DND-41 (cell line): ENCODE measurements at regions not wholly inside any gene's neighbourhood (a gene's known extent, or its start where the extent isn't known, plus 50 kb on each side); places are given as distances from the start of the nearest gene placed in this dataset.

Experiments
- ATAC-seq: fragments of 200-7000 bp; cut with Tn5 transposase; 3 replicates; pipeline ENCODE4 v1.9.1; 2021; ENCODE audit warnings: low read depth; ENCODE audit not compliant: insufficient read depth
- DNase-seq: peaks from one replicate; pipeline ENCODE4 v3.0.0-alpha.2; 2020
- H2AFZ ChIP-seq: 2 replicates; pipeline ENCODE4 v1.6.0; 2012; ENCODE audit warnings: low read depth, low read length
- H3K27ac ChIP-seq: 2 replicates; pipeline ENCODE4 v1.5.1; 2012; ENCODE audit warnings: low read length, inconsistent platforms
- H3K27me3 ChIP-seq: fragments of 200-600 bp; sonication (generic); 2 replicates; pipeline ENCODE4 v1.6.0; 2012; ENCODE audit warnings: low read length, mild to moderate bottlenecking, inconsistent platforms; ENCODE audit not compliant: insufficient read depth, poor library complexity
- H3K36me3 ChIP-seq: 2 replicates; pipeline ENCODE4 v1.5.1; 2012; ENCODE audit warnings: low read length, inconsistent platforms; ENCODE audit not compliant: insufficient read depth
- H3K4me1 ChIP-seq: 2 replicates; pipeline ENCODE4 v1.5.1; 2012; ENCODE audit warnings: mild to moderate bottlenecking, low read length; ENCODE audit not compliant: insufficient read depth
- H3K4me2 ChIP-seq: 2 replicates; pipeline ENCODE4 v1.6.0; 2012; ENCODE audit warnings: mild to moderate bottlenecking, moderate library complexity, low read length, inconsistent platforms; ENCODE audit not compliant: insufficient read depth
- H3K4me3 ChIP-seq, 2 experiments: fragments of 200-600 bp in 1 of 2; shearing (Covaris generic) in 1 of 2; 2 replicates each; pipeline ENCODE4 v1.5.1; 2012 to 2016; ENCODE audit warnings: inconsistent platforms in 2 of 2, low read length in 2 of 2, mild to moderate bottlenecking in 2 of 2, low read depth in 1 of 2, moderate library complexity in 1 of 2
- H3K79me2 ChIP-seq: 2 replicates; pipeline ENCODE4 v1.6.0; 2012; ENCODE audit warnings: low read length, inconsistent platforms; ENCODE audit not compliant: insufficient read depth
- H3K9ac ChIP-seq: 2 replicates; pipeline ENCODE4 v1.6.0; 2012; ENCODE audit warnings: low read depth, mild to moderate bottlenecking, inconsistent platforms, low read length, moderate library complexity
- H3K9me3 ChIP-seq: 2 replicates; pipeline ENCODE4 v1.5.1; 2012; ENCODE audit warnings: low read length, moderate library complexity, mild to moderate bottlenecking, inconsistent platforms; ENCODE audit not compliant: insufficient read depth, severe bottlenecking
- H4K20me1 ChIP-seq: 2 replicates; pipeline ENCODE4 v1.6.0; 2012; ENCODE audit warnings: low read length; ENCODE audit not compliant: insufficient read depth
- CTCF ChIP-seq: IDR thresholded peaks from 2 replicates; pipeline ENCODE4 v1.5.1; 2012; ENCODE audit warnings: borderline replicate concordance, low read length, moderate library complexity, mild to moderate bottlenecking; ENCODE audit not compliant: poor library complexity, severe bottlenecking; ENCODE audit errors: extremely low read depth
- EZH2 ChIP-seq: IDR thresholded peaks from 3 replicates; pipeline ENCODE4 v1.6.1; 2012; ENCODE audit warnings: borderline replicate concordance, low read depth, mild to moderate bottlenecking, moderate library complexity, low read length, inconsistent platforms; ENCODE audit not compliant: severe bottlenecking

- no peak for TF ChIP-seq CTCF
- no peak for TF ChIP-seq EZH2
- Histone ChIP-seq H3K4me2 (no peak overlapping the region), H3K9ac (no peak overlapping the region), H3K9me3 (peaks cover 6% of the 10 kb centered on the region), H3K27me3 (no peaks in the 10 kb centered on the region), H3K27ac (no peak overlapping the region), H3K4me1 (no peaks in the 10 kb centered on the region), H2AFZ (no peak overlapping the region), H3K36me3 (no peaks in the 10 kb centered on the region), H4K20me1 (no peaks in the 10 kb centered on the region), H3K4me3 (no peak overlapping the region), H3K79me2 (no peaks in the 10 kb centered on the region)
- no peak for ATAC-seq
- DNase-seq: no peak
Observed at GRCh38 chr2:154527962-154528361, 170.5 kb upstream of the KCNJ3 start.

GRCh38 chr2:154532004-154532403, 166.5 kb upstream of the KCNJ3 start:
- no peaks in the 10 kb centered on the region for H3K79me2 ChIP-seq
- no peak for TF ChIP-seq CTCF
- no peak for TF ChIP-seq EZH2
- no peak overlapping the region for H3K4me2 ChIP-seq
- peaks cover 6% of the 10 kb centered on the region for H3K9me3 ChIP-seq
- no peak overlapping the region for H3K27ac ChIP-seq
- ATAC-seq: no peak
- H4K20me1 ChIP-seq: no peaks in the 10 kb centered on the region
- no peaks in the 10 kb centered on the region for H3K36me3 ChIP-seq
- no peak for DNase-seq
- H3K9ac ChIP-seq: no peak overlapping the region
- H3K4me1 ChIP-seq: no peaks in the 10 kb centered on the region
- no peak overlapping the region for H2AFZ ChIP-seq
- H3K4me3 ChIP-seq: no peak overlapping the region
- H3K27me3 ChIP-seq: no peaks in the 10 kb centered on the region

- no peaks in the 10 kb centered on the region for H4K20me1 ChIP-seq
- H3K79me2 ChIP-seq: no peaks in the 10 kb centered on the region
- no peak overlapping the region for H2AFZ ChIP-seq
- no peak overlapping the region for H3K9ac ChIP-seq
- no peak for DNase-seq
- TF ChIP-seq EZH2: no peak
- no peak overlapping the region for H3K4me3 ChIP-seq
- H3K9me3 ChIP-seq: peaks cover 4% of the 10 kb centered on the region
- no peak overlapping the region for H3K4me2 ChIP-seq
- ATAC-seq: no peak
- no peak overlapping the region for H3K27ac ChIP-seq
- no peaks in the 10 kb centered on the region for H3K4me1 ChIP-seq
- no peaks in the 10 kb centered on the region for H3K27me3 ChIP-seq
- H3K36me3 ChIP-seq: no peaks in the 10 kb centered on the region
Observed at GRCh38 chr2:154532763-154533162, 165.7 kb upstream of the KCNJ3 start.

- no peak overlapping the region for H2AFZ ChIP-seq
- no peak overlapping the region for H3K4me3 ChIP-seq
- H3K79me2 ChIP-seq: no peaks in the 10 kb centered on the region
- no peak overlapping the region for H3K9ac ChIP-seq
- no peaks in the 10 kb centered on the region for H3K36me3 ChIP-seq
- H3K4me1 ChIP-seq: no peaks in the 10 kb centered on the region
- no peaks in the 10 kb centered on the region for H3K27me3 ChIP-seq
- H4K20me1 ChIP-seq: no peaks in the 10 kb centered on the region
- TF ChIP-seq EZH2 (no peak), CTCF (no peak)
- H3K4me2 ChIP-seq: no peak overlapping the region
- H3K9me3 ChIP-seq: no peaks in the 10 kb centered on the region
- no peak for DNase-seq
- no peak overlapping the region for H3K27ac ChIP-seq
- no peak for ATAC-seq
Observed at GRCh38 chr2:154533300-154533940, 165.1 kb upstream of the KCNJ3 start.
